T-helper 1 cell treated with Interleukin-12 subunit alpha and Interleukin-12 subunit beta and Interleukin-4 antibody, amounts not matched to agents 30 ng/mL and 1 ng/mL, for 36 hours (primary cell): ENCODE measurements at regions not wholly inside any gene's neighbourhood (a gene's known extent, or its start where the extent isn't known, plus 50 kb on each side); places are given as distances from the start of the nearest gene placed in this dataset.
"Not testable (repeated sequence)": the region's sequence is repeated elsewhere in the genome, so short reads cannot be mapped to it uniquely, and the experiment has no call there.

Source experiments
- intact Hi-C: fragments of 100-400 bp; cut with micrococcal nuclease; formaldehyde crosslinking; loops from one replicate; pipeline ENCODE4 v1.15.1; 2024

GRCh38 chr7:46759711-46760480, 822.0 kb downstream of the TNS3 start:
- intact Hi-C loops, result no loop called here

GRCh38 chr7:46756996-46757395, 824.9 kb downstream of the TNS3 start:
- intact Hi-C loops, result no loop called here

- intact Hi-C loops, result no loop called here
Observed at GRCh38 chr7:46756256-46756655, 825.7 kb downstream of the TNS3 start.

- intact Hi-C loops, result no loop called here
Observed at GRCh38 chr7:46755120-46756034, 826.5 kb downstream of the TNS3 start.

- intact Hi-C loops, result no loop called here
Observed at GRCh38 chr7:46754140-46754720, 827.7 kb downstream of the TNS3 start.

GRCh38 chr7:46753662-46754061, 828.2 kb downstream of the TNS3 start:
- intact Hi-C loops, result no loop called here

GRCh38 chr7:46752881-46753366, 829.0 kb downstream of the TNS3 start:
- intact Hi-C loops, result no loop called here

GRCh38 chr7:46751927-46752723, 829.8 kb downstream of the TNS3 start:
- intact Hi-C loops, result not testable (repeated sequence)

- intact Hi-C loops, result no loop called here
Observed at GRCh38 chr7:46751471-46751870, 830.4 kb upstream of the IGFBP3 start.

GRCh38 chr7:46750321-46750865, 829.3 kb upstream of the IGFBP3 start:
- intact Hi-C loops, result no loop called here

- intact Hi-C loops, result no loop called here
Observed at GRCh38 chr7:46747869-46748576, 827.0 kb upstream of the IGFBP3 start.

- intact Hi-C loops, result no loop called here
Observed at GRCh38 chr7:46746695-46747687, 825.9 kb upstream of the IGFBP3 start.

- intact Hi-C loops, result no loop called here
Observed at GRCh38 chr7:46745707-46746090, 824.6 kb upstream of the IGFBP3 start.

GRCh38 chr7:46744957-46745706, 824.1 kb upstream of the IGFBP3 start:
- intact Hi-C loops, result no loop called here

- intact Hi-C loops, result no loop called here
Observed at GRCh38 chr7:46742601-46743000, 821.5 kb upstream of the IGFBP3 start.

GRCh38 chr7:46741938-46742540, 821.0 kb upstream of the IGFBP3 start:
- intact Hi-C loops, result no loop called here

- intact Hi-C loops, result no loop called here
Observed at GRCh38 chr7:46741181-46741580, 820.1 kb upstream of the IGFBP3 start.
